GM12878 (cell line): ENCODE measurements at regions not wholly inside any gene's neighbourhood (a gene's known extent, or its start where the extent isn't known, plus 50 kb on each side); places are given as distances from the start of the nearest gene placed in this dataset.

Source experiments
- ATAC-seq: fragments of 200-7000 bp; cut with Tn5 transposase; 3 replicates; pipeline ENCODE4 v1.9.1; 2020; ENCODE audit warnings: mild to moderate bottlenecking, moderate library complexity
- BruUV-seq: library from RNA; stranded (reverse); fragments of 400-500 nt; replicated peaks from 2 replicates; lab custom pipeline; 2021; lab: Mats Ljungman, UMichigan
- CTCF ChIA-PET: fragments of 300-600 bp; sonication (Branson Sonifier 250); formaldehyde crosslinking; extraction: SDS; loops from one replicate; lab custom pipeline; 2021; ENCODE audit warnings: inconsistent platforms; lab: Yijun Ruan, JAX
- POLR2A ChIA-PET: fragments of 350-600 bp; formaldehyde crosslinking; extraction: SDS; loops from one replicate; lab custom pipeline; 2021; ENCODE audit warnings: inconsistent platforms; lab: Charles Lee
- RAD21 ChIA-PET: fragments of 300-600 bp; sonication (Branson Sonifier 250); formaldehyde crosslinking; loops from one replicate; lab custom pipeline; 2023; ENCODE audit warnings: antibody characterized with exemption; ENCODE audit not compliant: unreplicated experiment; lab: Charles Lee
- SMC1A ChIA-PET: fragments of 300-600 bp; sonication (Branson Sonifier 250); formaldehyde crosslinking; loops from one replicate; lab custom pipeline; 2023; ENCODE audit not compliant: unreplicated experiment, uncharacterized antibody; lab: Charles Lee
- DNase-seq: peaks from one replicate; pipeline ENCODE4 v3.0.0-alpha.2; 2011; ENCODE audit warnings: low read depth, low spot score
- FAIRE-seq: peaks from 3 replicates; lab custom pipeline; 2011; peaks lifted over from hg19 to GRCh38; lab: Jason Lieb, UNC
- H2AFZ ChIP-seq: 2 replicates; pipeline ENCODE4 v1.6.0; 2011; ENCODE audit warnings: low read depth, low read length, control low read depth; ENCODE audit not compliant: control insufficient read depth
- H3K27ac ChIP-seq: 2 replicates; pipeline ENCODE4 v1.5.1; 2011; ENCODE audit warnings: control low read depth; ENCODE audit not compliant: control insufficient read depth, insufficient read depth
- H3K27me3 ChIP-seq, 2 experiments: replicated peaks in 1 of 2; 2 replicates each; pipeline versions ENCODE4 v1.6.0 to v1.6.1; 2011; ENCODE audit warnings: low read length in 1 of 2; ENCODE audit not compliant: control insufficient read depth in 2 of 2, insufficient read depth in 2 of 2
- H3K36me3 ChIP-seq, 2 experiments: 2 replicates each; pipeline ENCODE4 v1.5.1; 2011; ENCODE audit warnings: low read length in 1 of 2; ENCODE audit not compliant: control insufficient read depth in 2 of 2, insufficient read depth in 2 of 2
- H3K4me1 ChIP-seq: 2 replicates; pipeline ENCODE4 v1.6.1; 2011; ENCODE audit warnings: mild to moderate bottlenecking, low read length, moderate library complexity, mixed read lengths; ENCODE audit not compliant: control insufficient read depth, insufficient read depth
- H3K4me2 ChIP-seq: 2 replicates; pipeline ENCODE4 v1.6.0; 2011; ENCODE audit warnings: control low read depth; ENCODE audit not compliant: control insufficient read depth, insufficient read depth
- H3K4me3 ChIP-seq: fragments of 200-600 bp; sonication (generic); 2 replicates; pipeline ENCODE4 v1.5.1; 2016
- H3K79me2 ChIP-seq: 2 replicates; pipeline ENCODE4 v1.6.0; 2011; ENCODE audit warnings: low read length; ENCODE audit not compliant: control insufficient read depth, insufficient read depth
- H3K9ac ChIP-seq: 2 replicates; pipeline ENCODE4 v1.8.0; 2011; ENCODE audit warnings: low read length, control low read depth, mixed read lengths; ENCODE audit not compliant: control insufficient read depth, insufficient read depth
- H3K9me3 ChIP-seq: replicated peaks from 3 replicates; pipeline ENCODE4 v1.5.1; 2011; ENCODE audit warnings: mild to moderate bottlenecking, low read length; ENCODE audit not compliant: control insufficient read depth, insufficient read depth
- H4K20me1 ChIP-seq: 2 replicates; pipeline ENCODE4 v1.6.0; 2011; ENCODE audit not compliant: control insufficient read depth, insufficient read depth
- CBFB ChIP-seq: IDR thresholded peaks from 2 replicates; pipeline ENCODE4 v1.6.1; 2016; ENCODE audit warnings: antibody characterized with exemption, low read depth
- RUNX3 ChIP-seq: IDR thresholded peaks from 2 replicates; pipeline ENCODE4 v1.6.1; 2012; ENCODE audit warnings: low read length, inconsistent platforms
- WGBS: methylation state at CpG from one replicate; pipeline ENCODE4 v1.1.6; 2016; ENCODE audit warnings: low lambda C conversion rate; ENCODE audit not compliant: insufficient replicate concordance, insufficient coverage; ENCODE audit errors: missing lambda C conversion rate; 5-methylcytosine and 5-hydroxymethylcytosine counted together
- in situ Hi-C: fragments of 300-500 bp; cut with MboI; formaldehyde crosslinking; loops from 9 replicates; pipeline ENCODE4 v1.14.3; 2018; ENCODE audit warnings: mixed read lengths
- intact Hi-C: fragments of 100-400 bp; cut with micrococcal nuclease; formaldehyde crosslinking; loops from one replicate; pipeline ENCODE4 v1.14.2; 2022; ENCODE audit not compliant: unreplicated experiment
- TF ChIP-seq, protein P1 (sequence below): fragments of 450-650 bp; IDR thresholded peaks from 2 replicates; pipeline ENCODE4 v1.6.1; 2017; ENCODE audit warnings: mild to moderate bottlenecking, low read depth, inconsistent platforms; ENCODE audit not compliant: poor library complexity, severe bottlenecking
- TF ChIP-seq, protein P2 (sequence below): fragments of 450-650 bp; IDR thresholded peaks from 2 replicates; pipeline ENCODE4 v1.6.1; 2016; ENCODE audit warnings: mild to moderate bottlenecking
- TF ChIP-seq, protein P3 (sequence below): fragments of 450-650 bp; IDR thresholded peaks from 2 replicates; pipeline ENCODE4 v1.6.1; 2017; ENCODE audit warnings: mild to moderate bottlenecking
- TF ChIP-seq, protein P4 (sequence below): fragments of 450-650 bp; IDR thresholded peaks from 2 replicates; pipeline ENCODE4 v1.6.1; 2018; ENCODE audit warnings: mild to moderate bottlenecking, low read depth, moderate library complexity; ENCODE audit not compliant: partially characterized antibody
- TF ChIP-seq, protein P5 (sequence below): fragments of 150-350 bp; IDR thresholded peaks from 2 replicates; pipeline ENCODE4 v1.6.1; 2016; ENCODE audit warnings: low read depth, low read length
- TF ChIP-seq, protein P6 (sequence below): IDR thresholded peaks from 2 replicates; pipeline ENCODE4 v1.6.1; 2011; ENCODE audit warnings: low read depth, low read length, improper control_type of control experiment, borderline replicate concordance

DNA sequence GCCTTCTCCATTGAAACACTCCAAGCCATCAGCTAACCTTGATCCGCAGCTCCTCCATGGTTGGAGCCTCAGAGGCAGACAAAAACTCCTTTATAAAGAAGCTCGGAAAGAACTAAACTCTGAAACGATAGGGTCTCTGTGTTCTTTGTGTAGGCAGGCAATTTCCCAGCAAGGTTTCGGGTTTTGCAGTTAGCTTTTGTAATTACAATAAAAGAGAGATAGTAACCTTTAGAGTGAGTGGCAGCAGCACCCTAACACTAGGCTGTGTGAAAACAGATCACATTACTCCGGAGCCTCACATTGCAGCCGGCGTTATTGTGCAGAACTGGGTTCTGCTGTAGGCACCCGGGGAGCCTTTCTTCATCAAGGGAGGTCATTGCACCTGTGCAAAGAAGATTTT is 115.8 kb upstream of the MAP3K1 start:
- DNase-seq (no peak), FAIRE-seq (no peak), ATAC-seq (no peak)
- Histone ChIP-seq H3K36me3 (no peaks in the 10 kb centered on the region), H3K4me1 (no peaks in the 10 kb centered on the region), H3K9ac (no peak overlapping the region), H3K27ac (no peak overlapping the region), H3K4me3 (no peak overlapping the region), H3K27me3 (peaks cover 0 to 17% of the 10 kb centered on the region in 2 experiments; a peak in 2 of 4 replicates), H3K4me2 (no peak overlapping the region), H3K9me3 (no peaks in the 10 kb centered on the region), H2AFZ (no peak overlapping the region), H3K79me2 (no peaks in the 10 kb centered on the region), H4K20me1 (no peaks in the 10 kb centered on the region)
- 74% methylated on average over 8 of the region's 8 CpGs for WGBS
- in situ Hi-C loops, result no loop called here
- no TSS peak for BruUV-seq
- SMC1A ChIA-PET, result interaction anchor here (0.9 to 3.1 kb wide), 6 partner anchors 9 to 370 kb away, joined by 3 to 13 read pairs (median 4); no protein-coding TSS in a partner anchor
- intact Hi-C loops, result no loop called here
- POLR2A ChIA-PET, result interaction anchor here (0.7 kb wide), 1 partner anchor 122 kb away, joined by 3 read pairs; no protein-coding TSS in a partner anchor
- CTCF ChIA-PET, result interaction anchor here (0.5 to 1.4 kb wide), 4 partner anchors 24 to 372 kb away, joined by 3 to 4 read pairs (median 3); no protein-coding TSS in a partner anchor
- RAD21 ChIA-PET, result interaction anchor here (0.8 to 1.1 kb wide), 2 partner anchors 13 to 139 kb away, joined by 3 to 7 read pairs; no protein-coding TSS in a partner anchor
- TF ChIP-seq, protein P1, sequence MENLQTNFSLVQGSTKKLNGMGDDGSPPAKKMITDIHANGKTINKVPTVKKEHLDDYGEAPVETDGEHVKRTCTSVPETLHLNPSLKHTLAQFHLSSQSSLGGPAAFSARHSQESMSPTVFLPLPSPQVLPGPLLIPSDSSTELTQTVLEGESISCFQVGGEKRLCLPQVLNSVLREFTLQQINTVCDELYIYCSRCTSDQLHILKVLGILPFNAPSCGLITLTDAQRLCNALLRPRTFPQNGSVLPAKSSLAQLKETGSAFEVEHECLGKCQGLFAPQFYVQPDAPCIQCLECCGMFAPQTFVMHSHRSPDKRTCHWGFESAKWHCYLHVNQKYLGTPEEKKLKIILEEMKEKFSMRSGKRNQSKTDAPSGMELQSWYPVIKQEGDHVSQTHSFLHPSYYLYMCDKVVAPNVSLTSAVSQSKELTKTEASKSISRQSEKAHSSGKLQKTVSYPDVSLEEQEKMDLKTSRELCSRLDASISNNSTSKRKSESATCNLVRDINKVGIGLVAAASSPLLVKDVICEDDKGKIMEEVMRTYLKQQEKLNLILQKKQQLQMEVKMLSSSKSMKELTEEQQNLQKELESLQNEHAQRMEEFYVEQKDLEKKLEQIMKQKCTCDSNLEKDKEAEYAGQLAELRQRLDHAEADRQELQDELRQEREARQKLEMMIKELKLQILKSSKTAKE, result no peak
- TF ChIP-seq, protein P2, sequence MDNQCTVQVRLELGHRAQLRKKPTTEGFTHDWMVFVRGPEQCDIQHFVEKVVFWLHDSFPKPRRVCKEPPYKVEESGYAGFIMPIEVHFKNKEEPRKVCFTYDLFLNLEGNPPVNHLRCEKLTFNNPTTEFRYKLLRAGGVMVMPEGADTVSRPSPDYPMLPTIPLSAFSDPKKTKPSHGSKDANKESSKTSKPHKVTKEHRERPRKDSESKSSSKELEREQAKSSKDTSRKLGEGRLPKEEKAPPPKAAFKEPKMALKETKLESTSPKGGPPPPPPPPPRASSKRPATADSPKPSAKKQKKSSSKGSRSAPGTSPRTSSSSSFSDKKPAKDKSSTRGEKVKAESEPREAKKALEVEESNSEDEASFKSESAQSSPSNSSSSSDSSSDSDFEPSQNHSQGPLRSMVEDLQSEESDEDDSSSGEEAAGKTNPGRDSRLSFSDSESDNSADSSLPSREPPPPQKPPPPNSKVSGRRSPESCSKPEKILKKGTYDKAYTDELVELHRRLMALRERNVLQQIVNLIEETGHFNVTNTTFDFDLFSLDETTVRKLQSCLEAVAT, result no peak
- TF ChIP-seq, protein P3, sequence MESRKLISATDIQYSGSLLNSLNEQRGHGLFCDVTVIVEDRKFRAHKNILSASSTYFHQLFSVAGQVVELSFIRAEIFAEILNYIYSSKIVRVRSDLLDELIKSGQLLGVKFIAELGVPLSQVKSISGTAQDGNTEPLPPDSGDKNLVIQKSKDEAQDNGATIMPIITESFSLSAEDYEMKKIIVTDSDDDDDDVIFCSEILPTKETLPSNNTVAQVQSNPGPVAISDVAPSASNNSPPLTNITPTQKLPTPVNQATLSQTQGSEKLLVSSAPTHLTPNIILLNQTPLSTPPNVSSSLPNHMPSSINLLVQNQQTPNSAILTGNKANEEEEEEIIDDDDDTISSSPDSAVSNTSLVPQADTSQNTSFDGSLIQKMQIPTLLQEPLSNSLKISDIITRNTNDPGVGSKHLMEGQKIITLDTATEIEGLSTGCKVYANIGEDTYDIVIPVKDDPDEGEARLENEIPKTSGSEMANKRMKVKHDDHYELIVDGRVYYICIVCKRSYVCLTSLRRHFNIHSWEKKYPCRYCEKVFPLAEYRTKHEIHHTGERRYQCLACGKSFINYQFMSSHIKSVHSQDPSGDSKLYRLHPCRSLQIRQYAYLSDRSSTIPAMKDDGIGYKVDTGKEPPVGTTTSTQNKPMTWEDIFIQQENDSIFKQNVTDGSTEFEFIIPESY, result no peak
- TF ChIP-seq, protein P4, sequence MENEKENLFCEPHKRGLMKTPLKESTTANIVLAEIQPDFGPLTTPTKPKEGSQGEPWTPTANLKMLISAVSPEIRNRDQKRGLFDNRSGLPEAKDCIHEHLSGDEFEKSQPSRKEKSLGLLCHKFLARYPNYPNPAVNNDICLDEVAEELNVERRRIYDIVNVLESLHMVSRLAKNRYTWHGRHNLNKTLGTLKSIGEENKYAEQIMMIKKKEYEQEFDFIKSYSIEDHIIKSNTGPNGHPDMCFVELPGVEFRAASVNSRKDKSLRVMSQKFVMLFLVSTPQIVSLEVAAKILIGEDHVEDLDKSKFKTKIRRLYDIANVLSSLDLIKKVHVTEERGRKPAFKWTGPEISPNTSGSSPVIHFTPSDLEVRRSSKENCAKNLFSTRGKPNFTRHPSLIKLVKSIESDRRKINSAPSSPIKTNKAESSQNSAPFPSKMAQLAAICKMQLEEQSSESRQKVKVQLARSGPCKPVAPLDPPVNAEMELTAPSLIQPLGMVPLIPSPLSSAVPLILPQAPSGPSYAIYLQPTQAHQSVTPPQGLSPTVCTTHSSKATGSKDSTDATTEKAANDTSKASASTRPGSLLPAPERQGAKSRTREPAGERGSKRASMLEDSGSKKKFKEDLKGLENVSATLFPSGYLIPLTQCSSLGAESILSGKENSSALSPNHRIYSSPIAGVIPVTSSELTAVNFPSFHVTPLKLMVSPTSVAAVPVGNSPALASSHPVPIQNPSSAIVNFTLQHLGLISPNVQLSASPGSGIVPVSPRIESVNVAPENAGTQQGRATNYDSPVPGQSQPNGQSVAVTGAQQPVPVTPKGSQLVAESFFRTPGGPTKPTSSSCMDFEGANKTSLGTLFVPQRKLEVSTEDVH, result no peak
- TF ChIP-seq CBFB, result no peak
- TF ChIP-seq, protein P5, sequence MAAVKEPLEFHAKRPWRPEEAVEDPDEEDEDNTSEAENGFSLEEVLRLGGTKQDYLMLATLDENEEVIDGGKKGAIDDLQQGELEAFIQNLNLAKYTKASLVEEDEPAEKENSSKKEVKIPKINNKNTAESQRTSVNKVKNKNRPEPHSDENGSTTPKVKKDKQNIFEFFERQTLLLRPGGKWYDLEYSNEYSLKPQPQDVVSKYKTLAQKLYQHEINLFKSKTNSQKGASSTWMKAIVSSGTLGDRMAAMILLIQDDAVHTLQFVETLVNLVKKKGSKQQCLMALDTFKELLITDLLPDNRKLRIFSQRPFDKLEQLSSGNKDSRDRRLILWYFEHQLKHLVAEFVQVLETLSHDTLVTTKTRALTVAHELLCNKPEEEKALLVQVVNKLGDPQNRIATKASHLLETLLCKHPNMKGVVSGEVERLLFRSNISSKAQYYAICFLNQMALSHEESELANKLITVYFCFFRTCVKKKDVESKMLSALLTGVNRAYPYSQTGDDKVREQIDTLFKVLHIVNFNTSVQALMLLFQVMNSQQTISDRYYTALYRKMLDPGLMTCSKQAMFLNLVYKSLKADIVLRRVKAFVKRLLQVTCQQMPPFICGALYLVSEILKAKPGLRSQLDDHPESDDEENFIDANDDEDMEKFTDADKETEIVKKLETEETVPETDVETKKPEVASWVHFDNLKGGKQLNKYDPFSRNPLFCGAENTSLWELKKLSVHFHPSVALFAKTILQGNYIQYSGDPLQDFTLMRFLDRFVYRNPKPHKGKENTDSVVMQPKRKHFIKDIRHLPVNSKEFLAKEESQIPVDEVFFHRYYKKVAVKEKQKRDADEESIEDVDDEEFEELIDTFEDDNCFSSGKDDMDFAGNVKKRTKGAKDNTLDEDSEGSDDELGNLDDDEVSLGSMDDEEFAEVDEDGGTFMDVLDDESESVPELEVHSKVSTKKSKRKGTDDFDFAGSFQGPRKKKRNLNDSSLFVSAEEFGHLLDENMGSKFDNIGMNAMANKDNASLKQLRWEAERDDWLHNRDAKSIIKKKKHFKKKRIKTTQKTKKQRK, result no peak
- TF ChIP-seq RUNX3, result no peak
- TF ChIP-seq, protein P6, sequence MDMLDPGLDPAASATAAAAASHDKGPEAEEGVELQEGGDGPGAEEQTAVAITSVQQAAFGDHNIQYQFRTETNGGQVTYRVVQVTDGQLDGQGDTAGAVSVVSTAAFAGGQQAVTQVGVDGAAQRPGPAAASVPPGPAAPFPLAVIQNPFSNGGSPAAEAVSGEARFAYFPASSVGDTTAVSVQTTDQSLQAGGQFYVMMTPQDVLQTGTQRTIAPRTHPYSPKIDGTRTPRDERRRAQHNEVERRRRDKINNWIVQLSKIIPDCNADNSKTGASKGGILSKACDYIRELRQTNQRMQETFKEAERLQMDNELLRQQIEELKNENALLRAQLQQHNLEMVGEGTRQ, result no peak
